ENCODE measurements at regions not wholly inside any gene's neighbourhood (a gene's known extent, or its start where the extent isn't known, plus 50 kb on each side); places are given as distances from the start of the nearest gene placed in this dataset.

GRCh38 chr3:117346901-117347300 lies 637.3 kb downstream of the TUSC7 start (continued):
- TF ChIP-seq XRCC3 (IDR thresholded peaks at IDR 0.05) (no peak), HSF4 (CRISPR knock-in tag; IDR thresholded peaks at IDR 0.05; ENCODE audit: borderline replicate concordance) (no peak), CEBPG (CRISPR knock-in tag; IDR thresholded peaks at IDR 0.05) (no peak), CEBPG (tag; conservative IDR thresholded peaks at IDR 0.05 in 1 of 2, IDR thresholded peaks at IDR 0.05 in 1 of 2) (no peak), HDAC3 (IDR thresholded peaks at IDR 0.05; ENCODE audit: borderline replicate concordance, partially characterized antibody) (no peak), ZBTB5 (IDR thresholded peaks at IDR 0.05) (no peak), KHSRP (IDR thresholded peaks at IDR 0.05) (no peak), MGA (IDR thresholded peaks at IDR 0.05) (no peak)

All from K562 (cell line).